Esophagus (tissue), 2 donors: ENCODE measurements at regions not wholly inside any gene's neighbourhood (a gene's known extent, or its start where the extent isn't known, plus 50 kb on each side); places are given as distances from the start of the nearest gene placed in this dataset.
"Not testable (repeated sequence)": the region's sequence is repeated elsewhere in the genome, so short reads cannot be mapped to it uniquely, and the experiment has no call there.

Experiments used
- H3K27ac ChIP-seq, 2 donors: one replicate each; pipeline ENCODE4 v1.5.1; 2013; ENCODE audit warnings: low read depth in 2 of 2, mild to moderate bottlenecking in 2 of 2, inconsistent platforms in 1 of 2, low read length in 1 of 2, moderate library complexity in 1 of 2
- H3K27me3 ChIP-seq, 2 donors: one replicate each; pipeline ENCODE4 v1.6.1; 2013; ENCODE audit warnings: low read length in 2 of 2, control low read depth in 1 of 2, mild to moderate bottlenecking in 1 of 2; ENCODE audit not compliant: insufficient read depth in 2 of 2, control insufficient read depth in 1 of 2
- H3K36me3 ChIP-seq, 2 donors: one replicate each; pipeline ENCODE4 v1.6.1; 2013; ENCODE audit warnings: low read length in 1 of 2; ENCODE audit not compliant: control insufficient read depth in 2 of 2, insufficient read depth in 2 of 2
- H3K4me1 ChIP-seq, 2 donors: one replicate each; pipeline ENCODE4 v1.6.1; 2013; ENCODE audit warnings: low read length in 1 of 2; ENCODE audit not compliant: control insufficient read depth in 2 of 2, insufficient read depth in 2 of 2
- H3K4me3 ChIP-seq, 2 donors: one replicate each; pipeline ENCODE4 v1.5.1; 2013; ENCODE audit warnings: low read length in 2 of 2, mild to moderate bottlenecking in 2 of 2, low read depth in 1 of 2, moderate library complexity in 1 of 2
- H3K9me3 ChIP-seq, 2 donors: one replicate each; pipeline ENCODE4 v1.6.1; 2013; ENCODE audit warnings: mild to moderate bottlenecking in 2 of 2, low read depth in 1 of 2, low read length in 1 of 2, moderate library complexity in 1 of 2; ENCODE audit not compliant: control insufficient read depth in 2 of 2, insufficient read depth in 1 of 2
- WGBS, 2 donors: extraction: QIAGEN DNeasy Blood & Tissue Kit; methylation state at CpG; one replicate each; pipeline ENCODE4 v1.1.7; 2013; 5-methylcytosine and 5-hydroxymethylcytosine counted together
- donor health status: healthy with polysubstance abuse.
- donor health status: Bipolar disorder and iron deficiency.

- Histone ChIP-seq H3K36me3 (no peaks in the 10 kb centered on the region), H3K4me3 (no peak overlapping the region), H3K27ac (no peak overlapping the region), H3K27me3 (no peaks in the 10 kb centered on the region), H3K9me3 (peaks cover 0 to 6% of the 10 kb centered on the region in 2 donors), H3K4me1 (no peaks in the 10 kb centered on the region)
- WGBS, 2 donors = 11 to 14% methylated on average over 5 of the region's 5 CpGs
Observed at GRCh38 chr11:130979386-130979972, 63.2 kb upstream of the SNX19 start.

GRCh38 chr11:130980071-130980862, 64.0 kb upstream of the SNX19 start:
- H3K36me3 ChIP-seq = no peaks in the 10 kb centered on the region
- 74 to 81% methylated on average over 5 of the region's 5 CpGs for WGBS, 2 donors

GRCh38 chr11:130984241-130984640, 68.0 kb upstream of the SNX19 start:
- not testable (repeated sequence) for H3K4me3 ChIP-seq, H3K27ac ChIP-seq, H3K27me3 ChIP-seq, H3K36me3 ChIP-seq, H3K4me1 ChIP-seq, H3K9me3 ChIP-seq
- WGBS, 2 donors = 94 to 95% methylated on average over 16 of the region's 16 CpGs

More at GRCh38 chr11:130980071-130980862, 64.0 kb upstream of the SNX19 start:
- H3K27me3 ChIP-seq = no peaks in the 10 kb centered on the region
- H3K27ac ChIP-seq = no peak overlapping the region
- peaks cover 0 to 6% of the 10 kb centered on the region in 2 donors for H3K9me3 ChIP-seq
- H3K4me3 ChIP-seq = no peak overlapping the region
- H3K4me1 ChIP-seq = no peaks in the 10 kb centered on the region

GRCh38 chr11:130992788-130993187, 76.5 kb upstream of the SNX19 start:
- Histone ChIP-seq H3K4me3 (no peak overlapping the region), H3K27me3 (no peaks in the 10 kb centered on the region), H3K36me3 (no peaks in the 10 kb centered on the region), H3K9me3 (no peaks in the 10 kb centered on the region), H3K4me1 (no peaks in the 10 kb centered on the region), H3K27ac (no peak overlapping the region)
- 73 to 82% methylated on average over 7 of the region's 7 CpGs for WGBS, 2 donors

- no peaks in the 10 kb centered on the region for H3K27me3 ChIP-seq
- no peaks in the 10 kb centered on the region for H3K4me1 ChIP-seq
- H3K9me3 ChIP-seq = no peaks in the 10 kb centered on the region
- H3K36me3 ChIP-seq = no peaks in the 10 kb centered on the region
- no peak overlapping the region for H3K4me3 ChIP-seq
- 77 to 84% methylated on average over 2 of the region's 2 CpGs for WGBS, 2 donors
- no peak overlapping the region for H3K27ac ChIP-seq
Observed at GRCh38 chr11:130994043-130994442, 77.8 kb upstream of the SNX19 start.

- no peaks in the 10 kb centered on the region for H3K27me3 ChIP-seq
- no peak overlapping the region for H3K4me3 ChIP-seq
- H3K4me1 ChIP-seq = no peaks in the 10 kb centered on the region
- no peak overlapping the region for H3K27ac ChIP-seq
- 60 to 68% methylated on average over 2 of the region's 2 CpGs for WGBS, 2 donors
- no peaks in the 10 kb centered on the region for H3K9me3 ChIP-seq
- H3K36me3 ChIP-seq = no peaks in the 10 kb centered on the region
Observed at GRCh38 chr11:130995266-130995665, 79.0 kb upstream of the SNX19 start.

- Histone ChIP-seq H3K36me3 (no peaks in the 10 kb centered on the region), H3K4me3 (no peak overlapping the region), H3K9me3 (no peaks in the 10 kb centered on the region), H3K27ac (no peak overlapping the region), H3K4me1 (no peaks in the 10 kb centered on the region), H3K27me3 (no peaks in the 10 kb centered on the region)
- 37 to 46% methylated on average over 1 of the region's 1 CpG for WGBS, 2 donors
Observed at GRCh38 chr11:130997278-130997677, 81.0 kb upstream of the SNX19 start.

GRCh38 chr11:130999086-130999485, 82.8 kb upstream of the SNX19 start:
- H3K9me3 ChIP-seq = no peaks in the 10 kb centered on the region
- no peaks in the 10 kb centered on the region for H3K4me1 ChIP-seq
- no peak overlapping the region for H3K4me3 ChIP-seq
- WGBS, 2 donors = 21 to 22% methylated on average over 1 of the region's 1 CpG
- no peaks in the 10 kb centered on the region for H3K36me3 ChIP-seq
- no peaks in the 10 kb centered on the region for H3K27me3 ChIP-seq
- no peak overlapping the region for H3K27ac ChIP-seq

GRCh38 chr11:130999992-131000770, 83.9 kb upstream of the SNX19 start:
- no peak overlapping the region for H3K27ac ChIP-seq
- H3K27me3 ChIP-seq = no peaks in the 10 kb centered on the region
- H3K36me3 ChIP-seq = no peaks in the 10 kb centered on the region
- H3K4me1 ChIP-seq = no peaks in the 10 kb centered on the region
- WGBS, 2 donors = 27 to 33% methylated on average over 3 of the region's 3 CpGs
- no peaks in the 10 kb centered on the region for H3K9me3 ChIP-seq
- H3K4me3 ChIP-seq = no peak overlapping the region
